ENCODE measurements at regions not wholly inside any gene's neighbourhood (a gene's known extent, or its start where the extent isn't known, plus 50 kb on each side); places are given as distances from the start of the nearest gene placed in this dataset.
A peak's percentile ranks its signal among the peaks of the same experiment; 100 is the strongest.

- H3K4me3 ChIP-seq = no peak overlapping the region
- intact Hi-C loops (cut with DNase I; ENCODE audit: low total_unique reads) = no loop called here
These were observed 451.0 kb downstream of the MFSD1 start for GRCh38 chr3:159252772-159253384.

DNA sequence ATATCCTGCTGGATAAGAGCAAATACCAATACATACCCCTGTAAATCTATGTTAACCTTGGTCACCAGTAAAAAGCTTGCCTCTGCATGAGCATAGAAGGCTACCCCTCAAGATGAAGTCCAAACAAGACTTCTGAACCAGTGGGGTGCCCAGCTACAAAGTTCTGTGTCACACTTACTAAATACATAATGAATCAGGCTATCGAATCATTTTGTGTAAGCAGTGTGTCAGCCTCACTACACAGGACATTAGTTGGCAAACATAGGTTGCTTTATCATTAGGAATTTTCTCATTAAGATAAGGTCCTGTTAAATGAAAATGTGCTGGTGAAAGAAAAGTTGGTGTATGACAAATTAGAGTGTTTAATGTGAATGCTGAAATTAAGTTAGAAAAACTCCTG is 452.0 kb downstream of the MFSD1 start:
- H3K27me3 ChIP-seq = no peaks in the 10 kb centered on the region
- no peak overlapping the region for H3K27ac ChIP-seq
- no peaks in the 10 kb centered on the region for H3K4me1 ChIP-seq
- in situ Hi-C loops (cut with MboI; ENCODE audit: low pct_ligation_motif_present in 1 of 4, low pct_unique_long_range_greater_than_20kb in 1 of 4, low sequenced_read_pairs in 3 of 4) (loop anchor here (10.0 to 25.0 kb wide), 5 partner anchors 119 to 758 kb away; no protein-coding TSS in a partner anchor), intact Hi-C loops (cut with DNase I; ENCODE audit: low total_unique reads) (no loop called here)
- no peaks in the 10 kb centered on the region for H3K36me3 ChIP-seq
- WGBS, 2 donors (ENCODE audit: low coverage in 1 of 2) = 90% methylated on average over 1 of the region's 1 CpG; no CpG with 5 or more reads in 1 of the 2 donors
- DNase-seq = no peak
- TF ChIP-seq POLR2A (IDR thresholded peaks at IDR 0.05) (no peak), CTCF (IDR thresholded peaks at IDR 0.05) (no peak), EP300 (IDR thresholded peaks at IDR 0.05; ENCODE audit: low read depth) (no peak), POLR2AphosphoS5 (IDR thresholded peaks at IDR 0.05) (no peak)
- H3K4me3 ChIP-seq = no peak overlapping the region
- peaks cover 0 to 6% of the 10 kb centered on the region in 2 donors for H3K9me3 ChIP-seq

More at GRCh38 chr3:159252772-159253384, 451.0 kb downstream of the MFSD1 start:
- Histone ChIP-seq H3K36me3 (no peaks in the 10 kb centered on the region), H3K4me1 (no peaks in the 10 kb centered on the region), H3K9me3 (peaks cover 0 to 6% of the 10 kb centered on the region in 2 donors), H3K27me3 (no peaks in the 10 kb centered on the region), H3K27ac (no peak overlapping the region)
- TF ChIP-seq POLR2AphosphoS5 (IDR thresholded peaks at IDR 0.05) (no peak), CTCF (IDR thresholded peaks at IDR 0.05) (peak; percentile 41 to 72 (median 59)), EP300 (IDR thresholded peaks at IDR 0.05; ENCODE audit: low read depth) (no peak), POLR2A (IDR thresholded peaks at IDR 0.05) (no peak)
- DNase-seq = no peak
- in situ Hi-C loops (cut with MboI; ENCODE audit: low pct_ligation_motif_present in 1 of 4, low pct_unique_long_range_greater_than_20kb in 1 of 4, low sequenced_read_pairs in 3 of 4) = loop anchor here (10.0 to 25.0 kb wide), 5 partner anchors 118 to 759 kb away; no protein-coding TSS in a partner anchor
- WGBS, 2 donors (ENCODE audit: low coverage in 1 of 2) = 19 to 24% methylated on average over 2 of the region's 2 CpGs

DNA sequence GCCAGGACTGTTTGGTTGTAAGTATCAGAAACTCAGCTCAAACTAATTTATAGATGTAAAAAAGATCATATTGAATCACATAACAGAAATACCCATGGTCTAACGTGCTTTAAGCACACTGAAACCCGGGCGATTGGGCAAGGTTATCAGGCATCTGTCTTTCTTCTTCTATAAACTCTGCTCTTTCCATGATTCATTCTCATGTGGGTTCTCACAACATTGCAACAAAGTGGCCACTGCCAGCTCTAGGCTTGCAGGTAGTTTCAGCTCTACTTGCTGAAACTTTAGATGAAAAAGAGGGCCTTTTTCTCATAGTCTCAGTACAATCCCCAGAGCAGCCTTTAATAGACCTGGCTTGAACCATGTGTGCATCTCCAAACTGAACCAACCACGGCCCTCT is 456.1 kb downstream of the MFSD1 start:
- intact Hi-C loops (cut with DNase I; ENCODE audit: low total_unique reads) = loop anchor here (2.0 kb wide), 1 partner anchor 415 kb away; no protein-coding TSS in a partner anchor
- H3K36me3 ChIP-seq = no peaks in the 10 kb centered on the region
- TF ChIP-seq CTCF (IDR thresholded peaks at IDR 0.05) = no peak
- TF ChIP-seq POLR2A (IDR thresholded peaks at IDR 0.05) = no peak
- no peak for TF ChIP-seq POLR2AphosphoS5 (IDR thresholded peaks at IDR 0.05)
- TF ChIP-seq EP300 (IDR thresholded peaks at IDR 0.05; ENCODE audit: low read depth) = no peak
- H3K9me3 ChIP-seq = no peaks in the 10 kb centered on the region
- no peak overlapping the region for H3K27ac ChIP-seq
- 83 to 84% methylated on average over 3 to 4 of the region's 4 CpGs for WGBS, 2 donors (ENCODE audit: low coverage in 1 of 2)
- in situ Hi-C loops (cut with MboI; ENCODE audit: low pct_ligation_motif_present in 1 of 4, low pct_unique_long_range_greater_than_20kb in 1 of 4, low sequenced_read_pairs in 3 of 4) = loop anchor here (5.0 to 25.0 kb wide), 6 partner anchors 123 to 754 kb away; no protein-coding TSS in a partner anchor
- no peak overlapping the region for H3K4me3 ChIP-seq
- H3K27me3 ChIP-seq = no peaks in the 10 kb centered on the region
- H3K4me1 ChIP-seq = no peaks in the 10 kb centered on the region
- DNase-seq = no peak

- DNase-seq = no peak
- in situ Hi-C loops (cut with MboI; ENCODE audit: low pct_ligation_motif_present in 1 of 4, low pct_unique_long_range_greater_than_20kb in 1 of 4, low sequenced_read_pairs in 3 of 4) = loop anchor here (5.0 to 25.0 kb wide), 6 partner anchors 124 to 753 kb away; no protein-coding TSS in a partner anchor
- Histone ChIP-seq H3K27ac (no peak overlapping the region), H3K4me1 (no peaks in the 10 kb centered on the region), H3K4me3 (no peak overlapping the region), H3K9me3 (no peaks in the 10 kb centered on the region), H3K36me3 (no peaks in the 10 kb centered on the region), H3K27me3 (no peaks in the 10 kb centered on the region)
- TF ChIP-seq POLR2AphosphoS5 (IDR thresholded peaks at IDR 0.05) = no peak
- no peak for TF ChIP-seq EP300 (IDR thresholded peaks at IDR 0.05; ENCODE audit: low read depth)
- no peak for TF ChIP-seq POLR2A (IDR thresholded peaks at IDR 0.05)
- TF ChIP-seq CTCF (IDR thresholded peaks at IDR 0.05) = no peak
- intact Hi-C loops (cut with DNase I; ENCODE audit: low total_unique reads) = loop anchor here (2.0 kb wide), 1 partner anchor 416 kb away; no protein-coding TSS in a partner anchor
- WGBS, 2 donors (ENCODE audit: low coverage in 1 of 2) = 0 to 55% methylated on average over 1 to 2 of the region's 2 CpGs
These were observed 457.1 kb downstream of the MFSD1 start for GRCh38 chr3:159258934-159259333.
